IMR-90 (cell line): ENCODE measurements at regions not wholly inside any gene's neighbourhood (a gene's known extent, or its start where the extent isn't known, plus 50 kb on each side); places are given as distances from the start of the nearest gene placed in this dataset.

Source experiments
- ATAC-seq: fragments of 200-7000 bp; cut with Tn5 transposase; 2 replicates; pipeline ENCODE4 v1.9.1; 2020; ENCODE audit warnings: low read depth, mild to moderate bottlenecking, moderate library complexity
- BruUV-seq: library from RNA; stranded (reverse); fragments of 400-500 nt; replicated peaks from 2 replicates; lab custom pipeline; 2021; lab: Mats Ljungman, UMichigan
- CTCF ChIA-PET: fragments of 300-600 bp; formaldehyde crosslinking; extraction: SDS; loops from one replicate; lab custom pipeline; 2021; ENCODE audit warnings: antibody characterized with exemption; lab: Yijun Ruan, JAX
- POLR2A ChIA-PET: fragments of 300-600 bp; sonication (Branson Sonifier 250); formaldehyde crosslinking; loops from one replicate; lab custom pipeline; 2022; ENCODE audit warnings: antibody characterized with exemption; ENCODE audit not compliant: unreplicated experiment; lab: Charles Lee
- DNase-seq: peaks from one replicate; pipeline ENCODE4 v3.0.0; 2013
- H2AFZ ChIP-seq: replicated peaks from 2 replicates; pipeline ENCODE3; 2013; ENCODE audit warnings: low read length, mild to moderate bottlenecking; ENCODE audit not compliant: poor library complexity
- H2AK5ac ChIP-seq: 2 replicates; pipeline ENCODE4 v1.6.1; 2013; ENCODE audit warnings: low read depth, low read length, inconsistent platforms
- H2AK9ac ChIP-seq: replicated peaks from 2 replicates; pipeline ENCODE3; 2013; ENCODE audit warnings: mild to moderate bottlenecking, low read depth, low read length, moderate library complexity; ENCODE audit not compliant: poor library complexity
- H2BK120ac ChIP-seq: 2 replicates; pipeline ENCODE4 v1.6.1; 2013; ENCODE audit warnings: low read depth, low read length, inconsistent platforms
- H2BK15ac ChIP-seq: 3 replicates; pipeline ENCODE4 v1.6.1; 2013; ENCODE audit warnings: low read depth, low read length, inconsistent platforms
- H2BK20ac ChIP-seq: 2 replicates; pipeline ENCODE4 v1.6.1; 2013; ENCODE audit warnings: low read depth, mild to moderate bottlenecking, inconsistent platforms, low read length, moderate library complexity
- H2BK5ac ChIP-seq: 2 replicates; pipeline ENCODE4 v1.6.1; 2013; ENCODE audit warnings: mild to moderate bottlenecking, low read depth, low read length, inconsistent platforms; ENCODE audit not compliant: poor library complexity, severe bottlenecking
- H3K14ac ChIP-seq: replicated peaks from 2 replicates; pipeline ENCODE4 v1.6.1; 2013; ENCODE audit warnings: low read depth, low read length, inconsistent platforms
- H3K18ac ChIP-seq: 2 replicates; pipeline ENCODE4 v1.6.1; 2013; ENCODE audit warnings: low read depth, low read length, control low read depth
- H3K23ac ChIP-seq: 2 replicates; pipeline ENCODE4 v1.6.1; 2013; ENCODE audit warnings: low read depth, low read length, inconsistent platforms
- H3K27ac ChIP-seq: 2 replicates; pipeline ENCODE4 v1.5.1; 2013; ENCODE audit warnings: mild to moderate bottlenecking, control low read depth, low read length; ENCODE audit not compliant: insufficient read depth
- H3K27me3 ChIP-seq: 2 replicates; pipeline ENCODE4 v1.6.1; 2013; ENCODE audit warnings: low read length; ENCODE audit not compliant: control insufficient read depth, insufficient read depth
- H3K36me3 ChIP-seq: 2 replicates; pipeline ENCODE4 v1.6.1; 2013; ENCODE audit warnings: low read length, mixed read lengths; ENCODE audit not compliant: control insufficient read depth, insufficient read depth
- H3K4ac ChIP-seq: 2 replicates; pipeline ENCODE4 v1.6.1; 2013; ENCODE audit warnings: low read depth, low read length, inconsistent platforms
- H3K4me1 ChIP-seq: 2 replicates; pipeline ENCODE4 v1.6.1; 2013; ENCODE audit warnings: low read length, mixed read lengths; ENCODE audit not compliant: control insufficient read depth, insufficient read depth
- H3K4me2 ChIP-seq: 2 replicates; pipeline ENCODE4 v1.6.1; 2013; ENCODE audit warnings: low read depth, mild to moderate bottlenecking, control low read depth, low read length, moderate library complexity
- H3K4me3 ChIP-seq: 2 replicates; pipeline ENCODE4 v1.5.1; 2013; ENCODE audit warnings: low read depth, mild to moderate bottlenecking, control low read depth, low read length, moderate library complexity; ENCODE audit not compliant: insufficient read depth
- H3K56ac ChIP-seq: 2 replicates; pipeline ENCODE4 v1.6.1; 2013; ENCODE audit warnings: low read length, inconsistent platforms; ENCODE audit not compliant: insufficient read depth; ENCODE audit errors: extremely low read depth
- H3K79me1 ChIP-seq, 2 experiments: 2 replicates each; pipeline ENCODE4 v1.6.1; 2013; ENCODE audit warnings: low read length in 2 of 2, inconsistent platforms in 1 of 2, low read depth in 1 of 2
- H3K9ac ChIP-seq: 2 replicates; pipeline ENCODE4 v1.6.1; 2013; ENCODE audit warnings: low read depth, low read length, control low read depth
- H3K9me1 ChIP-seq: 2 replicates; pipeline ENCODE4 v1.6.1; 2013; ENCODE audit warnings: low read length, inconsistent platforms; ENCODE audit not compliant: insufficient read depth
- H3K9me3 ChIP-seq: 2 replicates; pipeline ENCODE4 v1.6.1; 2013; ENCODE audit warnings: low read length; ENCODE audit not compliant: control insufficient read depth, insufficient read depth
- H4K20me1 ChIP-seq: 2 replicates; pipeline ENCODE4 v1.6.1; 2013; ENCODE audit warnings: low read length, inconsistent platforms; ENCODE audit not compliant: insufficient read depth
- H4K5ac ChIP-seq: 2 replicates; pipeline ENCODE4 v1.6.1; 2013; ENCODE audit warnings: mild to moderate bottlenecking, low read depth, low read length, control low read depth
- H4K8ac ChIP-seq, 2 experiments: 2 replicates each; pipeline ENCODE4 v1.6.1; 2013; ENCODE audit warnings: low read depth in 2 of 2, low read length in 2 of 2, control low read depth in 1 of 2, inconsistent platforms in 1 of 2
- H4K91ac ChIP-seq: 2 replicates; pipeline ENCODE4 v1.6.1; 2013; ENCODE audit warnings: low read depth, low read length, inconsistent platforms; ENCODE audit not compliant: insufficient read depth
- CEBPB ChIP-seq: IDR thresholded peaks from 2 replicates; pipeline ENCODE4 v1.6.1; 2012; ENCODE audit warnings: low read depth, low read length, improper control_type of control experiment
- MAZ ChIP-seq: IDR thresholded peaks from 2 replicates; pipeline ENCODE4 v1.6.1; 2012; ENCODE audit warnings: low read depth, mild to moderate bottlenecking, low read length, improper control_type of control experiment, moderate library complexity, borderline replicate concordance
- NFE2L2 ChIP-seq: fragments of 150-350 bp; IDR thresholded peaks from 2 replicates; pipeline ENCODE4 v1.6.1; 2016; ENCODE audit warnings: low read depth, mild to moderate bottlenecking, low read length
- RAD21 ChIP-seq: IDR thresholded peaks from 2 replicates; pipeline ENCODE4 v1.6.1; 2012; ENCODE audit warnings: low read length, improper control_type of control experiment
- SMC3 ChIP-seq: fragments of 150-350 bp; IDR thresholded peaks from 2 replicates; pipeline ENCODE4 v1.6.1; 2016; ENCODE audit warnings: low read depth, mild to moderate bottlenecking, antibody characterized with exemption, low read length, moderate library complexity
- USF2 ChIP-seq: fragments of 150-350 bp; IDR thresholded peaks from 2 replicates; pipeline ENCODE4 v1.6.1; 2017; ENCODE audit warnings: mild to moderate bottlenecking, antibody characterized with exemption, low read length, low read depth
- WGBS, 2 experiments: methylation state at CpG; one replicate each; pipeline versions ENCODE4 v1.1.5 to v1.1.7; 2013; ENCODE audit warnings: missing lambda C conversion rate in 2 of 2; ENCODE audit not compliant: insufficient read length in 1 of 2; ENCODE audit errors: extremely low coverage in 2 of 2; 5-methylcytosine and 5-hydroxymethylcytosine counted together
- dilution Hi-C: fragments of 300-500 bp; cut with HindIII; formaldehyde crosslinking; loops from one replicate; pipeline ENCODE4 v1.14.3; 2018; ENCODE audit warnings: low sequenced_read_pairs; ENCODE audit not compliant: unreplicated experiment
- in situ Hi-C: fragments of 300-500 bp; cut with MboI; formaldehyde crosslinking; loops from 3 replicates; pipeline ENCODE4 v1.14.3; 2019; ENCODE audit warnings: low sequenced_read_pairs, inconsistent platforms, mixed read lengths
- intact Hi-C: fragments of 100-400 bp; cut with micrococcal nuclease; formaldehyde crosslinking; loops from 2 replicates; pipeline ENCODE4 v1.10.0; 2022

GRCh38 chr14:104382361-104383087, 197.0 kb upstream of the C14orf180 start:
- no TSS peak for BruUV-seq
- no peak overlapping the region for H4K8ac ChIP-seq
- H2AK5ac ChIP-seq, result no peak overlapping the region
- no peaks in the 10 kb centered on the region for H3K36me3 ChIP-seq
- 40% methylated on average over 3 of the region's 20 CpGs; no CpG with 5 or more reads in 1 of the 2 experiments for WGBS, 2 experiments
- dilution Hi-C loops (no loop called here), intact Hi-C loops (no loop called here), in situ Hi-C loops (no loop called here)
- no peak overlapping the region for H2AFZ ChIP-seq
- H4K91ac ChIP-seq, result no peak overlapping the region
- no peaks in the 10 kb centered on the region for H3K27me3 ChIP-seq
- ChIA-PET CTCF (no interaction called here), POLR2A (no interaction called here)
- no peak overlapping the region for H3K18ac ChIP-seq
- no peak overlapping the region for H4K5ac ChIP-seq
- no peak for ATAC-seq
- no peak overlapping the region for H2BK120ac ChIP-seq
- H3K27ac ChIP-seq, result no peak overlapping the region
- peaks cover 22% of the 10 kb centered on the region for H3K9me3 ChIP-seq
- H3K56ac ChIP-seq, result no peak overlapping the region
- no peaks in the 10 kb centered on the region for H3K9me1 ChIP-seq
- no peak overlapping the region for H3K14ac ChIP-seq
- H3K9ac ChIP-seq, result no peak overlapping the region
- no peaks in the 10 kb centered on the region for H4K20me1 ChIP-seq
- no peak overlapping the region for H3K4me3 ChIP-seq
- H3K4me1 ChIP-seq, result no peaks in the 10 kb centered on the region
- no peak overlapping the region for H2BK15ac ChIP-seq
- no peaks in the 10 kb centered on the region for H3K79me1 ChIP-seq
- no peak overlapping the region for H3K23ac ChIP-seq
- no peak overlapping the region for H3K4ac ChIP-seq
- no peak overlapping the region for H3K4me2 ChIP-seq
- no peak overlapping the region for H2BK5ac ChIP-seq
- no peak overlapping the region for H2AK9ac ChIP-seq
- DNase-seq, result no peak
- no peak overlapping the region for H2BK20ac ChIP-seq
- TF ChIP-seq NFE2L2, result no peak
- no peak for TF ChIP-seq RAD21
- TF ChIP-seq CEBPB, result no peak
- TF ChIP-seq MAZ, result no peak
- no peak for TF ChIP-seq SMC3
- TF ChIP-seq USF2, result no peak
